ENCODE measurements at regions not wholly inside any gene's neighbourhood (a gene's known extent, or its start where the extent isn't known, plus 50 kb on each side); places are given as distances from the start of the nearest gene placed in this dataset.
"Not testable (repeated sequence)": the region's sequence is repeated elsewhere in the genome, so short reads cannot be mapped to it uniquely, and the experiment has no call there.

GRCh38 chr13:50627111-50627510 is 216.4 kb downstream of the DLEU7 start:
- H3K27ac Mint-ChIP-seq, result no peak overlapping the region
- no peak overlapping the region for H3K4me3 Mint-ChIP-seq
- H3K9me3 Mint-ChIP-seq, result no peaks in the 10 kb centered on the region
- no peaks in the 10 kb centered on the region for H3K4me1 Mint-ChIP-seq
- DNase-seq (ENCODE audit: low spot score in 2 of 2) (no peak), ATAC-seq (no peak)
- H3K36me3 Mint-ChIP-seq, result no peaks in the 10 kb centered on the region

GRCh38 chr13:50628512-50628911 is 215.0 kb downstream of the DLEU7 start:
- ATAC-seq; H3K27ac Mint-ChIP-seq; H3K9me3 Mint-ChIP-seq; H3K4me3 Mint-ChIP-seq; DNase-seq (ENCODE audit: low spot score in 2 of 2); H3K36me3 Mint-ChIP-seq; H3K4me1 Mint-ChIP-seq: not testable (repeated sequence)

GRCh38 chr13:50629497-50629896 is 214.0 kb downstream of the DLEU7 start:
- ATAC-seq (no peak), DNase-seq (ENCODE audit: low spot score in 2 of 2) (no peak)
- no peak overlapping the region for H3K27ac Mint-ChIP-seq
- no peak overlapping the region for H3K4me3 Mint-ChIP-seq
- H3K36me3 Mint-ChIP-seq, result no peaks in the 10 kb centered on the region
- no peaks in the 10 kb centered on the region for H3K9me3 Mint-ChIP-seq
- no peaks in the 10 kb centered on the region for H3K4me1 Mint-ChIP-seq

GRCh38 chr13:50629966-50630365 is 213.5 kb downstream of the DLEU7 start:
- H3K4me1 Mint-ChIP-seq, result no peaks in the 10 kb centered on the region
- no peaks in the 10 kb centered on the region for H3K9me3 Mint-ChIP-seq
- ATAC-seq, result no peak
- H3K36me3 Mint-ChIP-seq, result no peaks in the 10 kb centered on the region
- H3K27ac Mint-ChIP-seq, result no peak overlapping the region
- no peak overlapping the region for H3K4me3 Mint-ChIP-seq
- DNase-seq (ENCODE audit: low spot score in 2 of 2), result no peak

GRCh38 chr13:50631041-50631440 is 212.5 kb downstream of the DLEU7 start:
- H3K9me3 Mint-ChIP-seq, result no peaks in the 10 kb centered on the region
- no peaks in the 10 kb centered on the region for H3K36me3 Mint-ChIP-seq
- ATAC-seq (no peak), DNase-seq (ENCODE audit: low spot score in 2 of 2) (no peak)
- H3K4me1 Mint-ChIP-seq, result no peaks in the 10 kb centered on the region
- no peak overlapping the region for H3K4me3 Mint-ChIP-seq
- no peak overlapping the region for H3K27ac Mint-ChIP-seq

- no peak overlapping the region for H3K4me3 Mint-ChIP-seq
- no peaks in the 10 kb centered on the region for H3K36me3 Mint-ChIP-seq
- ATAC-seq (no peak), DNase-seq (ENCODE audit: low spot score in 2 of 2) (no peak)
- H3K4me1 Mint-ChIP-seq, result no peaks in the 10 kb centered on the region
- no peak overlapping the region for H3K27ac Mint-ChIP-seq
- H3K9me3 Mint-ChIP-seq, result no peaks in the 10 kb centered on the region
Measured at GRCh38 chr13:50634339-50634738, 209.2 kb downstream of the DLEU7 start.

GRCh38 chr13:50635504-50635903 is 208.0 kb downstream of the DLEU7 start:
- Mint-ChIP-seq H3K27ac (no peak overlapping the region), H3K4me1 (no peaks in the 10 kb centered on the region), H3K9me3 (no peaks in the 10 kb centered on the region), H3K4me3 (no peak overlapping the region), H3K36me3 (no peaks in the 10 kb centered on the region)
- ATAC-seq, result no peak
- no peak for DNase-seq (ENCODE audit: low spot score in 2 of 2)

GRCh38 chr13:50636007-50636704 is 207.3 kb downstream of the DLEU7 start:
- Mint-ChIP-seq H3K27ac (no peak overlapping the region), H3K36me3 (no peaks in the 10 kb centered on the region), H3K4me3 (no peak overlapping the region), H3K4me1 (no peaks in the 10 kb centered on the region), H3K9me3 (no peaks in the 10 kb centered on the region)
- no peak for ATAC-seq
- DNase-seq (ENCODE audit: low spot score in 2 of 2), result no peak

- ATAC-seq, result no peak
- H3K4me1 Mint-ChIP-seq, result no peaks in the 10 kb centered on the region
- no peak for DNase-seq (ENCODE audit: low spot score in 2 of 2)
- H3K4me3 Mint-ChIP-seq, result no peak overlapping the region
- no peaks in the 10 kb centered on the region for H3K36me3 Mint-ChIP-seq
- no peak overlapping the region for H3K27ac Mint-ChIP-seq
- H3K9me3 Mint-ChIP-seq, result no peaks in the 10 kb centered on the region
Measured at GRCh38 chr13:50643060-50643459, 200.4 kb downstream of the DLEU7 start.

GRCh38 chr13:50644081-50644871 is 199.2 kb downstream of the DLEU7 start:
- Mint-ChIP-seq H3K9me3 (no peaks in the 10 kb centered on the region), H3K36me3 (no peaks in the 10 kb centered on the region), H3K27ac (no peak overlapping the region), H3K4me3 (no peak overlapping the region), H3K4me1 (no peaks in the 10 kb centered on the region)
- no peak for DNase-seq (ENCODE audit: low spot score in 2 of 2)
- ATAC-seq, result no peak

- H3K27ac Mint-ChIP-seq, result no peak overlapping the region
Measured at GRCh38 chr13:50645092-50645491, 198.4 kb downstream of the DLEU7 start.

GRCh38 chr13:50646070-50646469 is 197.4 kb downstream of the DLEU7 start:
- ATAC-seq (no peak), DNase-seq (ENCODE audit: low spot score in 2 of 2) (no peak)
- Mint-ChIP-seq H3K36me3 (no peaks in the 10 kb centered on the region), H3K4me1 (no peaks in the 10 kb centered on the region), H3K27ac (no peak overlapping the region), H3K4me3 (no peak overlapping the region), H3K9me3 (no peaks in the 10 kb centered on the region)

More at GRCh38 chr13:50645092-50645491, 198.4 kb downstream of the DLEU7 start:
- DNase-seq (ENCODE audit: low spot score in 2 of 2) (no peak), ATAC-seq (no peak)
- Mint-ChIP-seq H3K4me3 (no peak overlapping the region), H3K9me3 (no peaks in the 10 kb centered on the region), H3K36me3 (no peaks in the 10 kb centered on the region), H3K4me1 (no peaks in the 10 kb centered on the region)

- Mint-ChIP-seq H3K9me3 (no peaks in the 10 kb centered on the region), H3K36me3 (no peaks in the 10 kb centered on the region), H3K27ac (no peak overlapping the region), H3K4me3 (no peak overlapping the region), H3K4me1 (no peaks in the 10 kb centered on the region)
- DNase-seq (ENCODE audit: low spot score in 2 of 2) (no peak), ATAC-seq (no peak)
Measured at GRCh38 chr13:50649211-50649610, 194.3 kb downstream of the DLEU7 start.

GRCh38 chr13:50650592-50651504 is 192.6 kb downstream of the DLEU7 start:
- no peaks in the 10 kb centered on the region for H3K4me1 Mint-ChIP-seq
- no peak overlapping the region for H3K4me3 Mint-ChIP-seq
- H3K27ac Mint-ChIP-seq, result no peak overlapping the region
- no peak for ATAC-seq
- no peaks in the 10 kb centered on the region for H3K9me3 Mint-ChIP-seq
- DNase-seq (ENCODE audit: low spot score in 2 of 2), result no peak
- H3K36me3 Mint-ChIP-seq, result no peaks in the 10 kb centered on the region

- no peaks in the 10 kb centered on the region for H3K36me3 Mint-ChIP-seq
- H3K4me1 Mint-ChIP-seq, result no peaks in the 10 kb centered on the region
- H3K9me3 Mint-ChIP-seq, result no peaks in the 10 kb centered on the region
- no peak overlapping the region for H3K27ac Mint-ChIP-seq
- ATAC-seq (no peak), DNase-seq (ENCODE audit: low spot score in 2 of 2) (no peak)
- no peak overlapping the region for H3K4me3 Mint-ChIP-seq
Measured at GRCh38 chr13:50651922-50652321, 191.6 kb downstream of the DLEU7 start.

Data from stimulated activated effector memory CD8-positive, alpha-beta T cell treated with anti-CD3 and anti-CD28 coated beads, Interleukin-12 subunit alpha, Interleukin-12 subunit beta, amount 100 ng/mL, for 72 hours (primary cell).